Calu3 (cell line): ENCODE measurements at regions not wholly inside any gene's neighbourhood (a gene's known extent, or its start where the extent isn't known, plus 50 kb on each side); places are given as distances from the start of the nearest gene placed in this dataset.

Source experiments
- BruUV-seq: library from RNA; stranded (reverse); fragments of 400-500 nt; replicated peaks from 2 replicates; lab custom pipeline; 2021; lab: Mats Ljungman, UMichigan
- CTCF ChIA-PET: fragments of 300-600 bp; sonication (Branson Sonifier 250); formaldehyde crosslinking; loops from one replicate; lab custom pipeline; 2022; ENCODE audit warnings: antibody characterized with exemption; lab: Charles Lee
- DNase-seq: peaks from one replicate; pipeline ENCODE4 v3.0.0; 2022
- H3K27ac Mint-ChIP-seq: one replicate; pipeline ENCODE4 v1.8.0; 2022; ENCODE audit warnings: mixed read lengths; ENCODE audit not compliant: unreplicated experiment
- H3K27me3 Mint-ChIP-seq: one replicate; pipeline ENCODE4 v1.8.0; 2022; ENCODE audit warnings: mixed read lengths; ENCODE audit not compliant: unreplicated experiment
- H3K36me3 Mint-ChIP-seq: one replicate; pipeline ENCODE4 v1.8.0; 2022; ENCODE audit warnings: mild to moderate bottlenecking, moderate library complexity, mixed read lengths; ENCODE audit not compliant: insufficient read depth, unreplicated experiment
- H3K4me1 Mint-ChIP-seq: one replicate; pipeline ENCODE4 v1.8.0; 2022; ENCODE audit warnings: mild to moderate bottlenecking, low read depth, mixed read lengths; ENCODE audit not compliant: unreplicated experiment
- H3K4me3 Mint-ChIP-seq: one replicate; pipeline ENCODE4 v1.8.0; 2022; ENCODE audit warnings: mild to moderate bottlenecking, low read depth, moderate library complexity, mixed read lengths; ENCODE audit not compliant: unreplicated experiment
- H3K9me3 Mint-ChIP-seq: one replicate; pipeline ENCODE4 v1.8.0; 2022; ENCODE audit warnings: low read depth, mixed read lengths; ENCODE audit not compliant: unreplicated experiment
- CTCF ChIP-seq: fragments of 200-600 bp; IDR thresholded peaks from one replicate; pipeline ENCODE4 v1.8.0; 2022; ENCODE audit warnings: antibody characterized with exemption; ENCODE audit not compliant: unreplicated experiment
- intact Hi-C: fragments of 100-400 bp; cut with micrococcal nuclease; formaldehyde crosslinking; loops from one replicate; pipeline ENCODE4 v1.10.0; 2022; ENCODE audit not compliant: unreplicated experiment

- peaks cover 17% of the 10 kb centered on the region for H3K9me3 Mint-ChIP-seq
- BruUV-seq: no TSS peak
- H3K4me1 Mint-ChIP-seq: no peaks in the 10 kb centered on the region
- intact Hi-C loops: no loop called here
- CTCF ChIA-PET: interaction anchor here (0.6 kb wide), 1 partner anchor 43 kb away, joined by 3 read pairs; no protein-coding TSS in a partner anchor
- DNase-seq: no peak
- no peak overlapping the region for H3K27ac Mint-ChIP-seq
- no peaks in the 10 kb centered on the region for H3K27me3 Mint-ChIP-seq
- TF ChIP-seq CTCF: no peak
- H3K36me3 Mint-ChIP-seq: no peaks in the 10 kb centered on the region
- no peak overlapping the region for H3K4me3 Mint-ChIP-seq
Observed at GRCh38 chr2:129548880-129549279, 430.6 kb upstream of the RAB6C start.

- no peak for DNase-seq
- H3K36me3 Mint-ChIP-seq: no peaks in the 10 kb centered on the region
- CTCF ChIA-PET: no interaction called here
- H3K4me1 Mint-ChIP-seq: no peaks in the 10 kb centered on the region
- H3K27ac Mint-ChIP-seq: no peak overlapping the region
- peaks cover 16% of the 10 kb centered on the region for H3K9me3 Mint-ChIP-seq
- TF ChIP-seq CTCF: no peak
- no peaks in the 10 kb centered on the region for H3K27me3 Mint-ChIP-seq
- BruUV-seq: no TSS peak
- intact Hi-C loops: no loop called here
- H3K4me3 Mint-ChIP-seq: no peak overlapping the region
Observed at GRCh38 chr2:129550536-129550935, 428.9 kb upstream of the RAB6C start.

- Mint-ChIP-seq H3K9me3 (peaks cover 11% of the 10 kb centered on the region), H3K36me3 (no peaks in the 10 kb centered on the region), H3K27ac (no peak overlapping the region), H3K27me3 (no peaks in the 10 kb centered on the region), H3K4me3 (no peak overlapping the region), H3K4me1 (no peaks in the 10 kb centered on the region)
- CTCF ChIA-PET: no interaction called here
- no TSS peak for BruUV-seq
- intact Hi-C loops: no loop called here
- no peak for TF ChIP-seq CTCF
- DNase-seq: no peak
Observed at GRCh38 chr2:129554373-129554772, 425.1 kb upstream of the RAB6C start.

GRCh38 chr2:129559101-129559500 lies 420.4 kb upstream of the RAB6C start:
- Mint-ChIP-seq H3K4me3 (no peak overlapping the region), H3K27ac (no peak overlapping the region), H3K27me3 (no peaks in the 10 kb centered on the region), H3K4me1 (no peaks in the 10 kb centered on the region), H3K36me3 (no peaks in the 10 kb centered on the region), H3K9me3 (peaks cover 18% of the 10 kb centered on the region)
- BruUV-seq: no TSS peak
- intact Hi-C loops: no loop called here
- CTCF ChIA-PET: no interaction called here
- no peak for TF ChIP-seq CTCF
- no peak for DNase-seq
